Trophoblast cell (in vitro differentiated cells and primary cell): ENCODE measurements at regions not wholly inside any gene's neighbourhood (a gene's known extent, or its start where the extent isn't known, plus 50 kb on each side); places are given as distances from the start of the nearest gene placed in this dataset.

Experiments used
- DNase-seq, 2 donors: peaks; one replicate each; pipeline ENCODE4 v3.0.0-alpha.2; 2016
- H2AFZ ChIP-seq: 2 replicates; pipeline ENCODE4 v1.6.1; 2013; ENCODE audit warnings: low read length, moderate library complexity, mild to moderate bottlenecking; ENCODE audit not compliant: insufficient read depth, poor library complexity
- H2AK5ac ChIP-seq: 2 replicates; pipeline ENCODE4 v1.6.1; 2013; ENCODE audit warnings: mild to moderate bottlenecking, low read length
- H2BK120ac ChIP-seq: 2 replicates; pipeline ENCODE4 v1.6.1; 2013; ENCODE audit warnings: low read length, mild to moderate bottlenecking, moderate library complexity; ENCODE audit not compliant: insufficient read depth, poor library complexity
- H2BK12ac ChIP-seq: 2 replicates; pipeline ENCODE4 v1.6.1; 2013; ENCODE audit warnings: mild to moderate bottlenecking, low read length, moderate library complexity
- H2BK5ac ChIP-seq: 2 replicates; pipeline ENCODE4 v1.6.1; 2013; ENCODE audit warnings: low read length, low read depth, moderate library complexity, mild to moderate bottlenecking; ENCODE audit not compliant: poor library complexity
- H3K14ac ChIP-seq: 2 replicates; pipeline ENCODE4 v1.6.1; 2013; ENCODE audit warnings: mild to moderate bottlenecking, low read length
- H3K18ac ChIP-seq: 2 replicates; pipeline ENCODE4 v1.6.1; 2013; ENCODE audit warnings: mild to moderate bottlenecking, low read length
- H3K23ac ChIP-seq: 2 replicates; pipeline ENCODE4 v1.6.1; 2013; ENCODE audit warnings: low read length
- H3K27ac ChIP-seq: 2 replicates; pipeline ENCODE4 v1.5.1; 2013; ENCODE audit warnings: low read depth, mild to moderate bottlenecking, inconsistent platforms, low read length, moderate library complexity
- H3K27me3 ChIP-seq: 2 replicates; pipeline ENCODE4 v1.6.1; 2013; ENCODE audit warnings: inconsistent platforms, mild to moderate bottlenecking, low read length, moderate library complexity; ENCODE audit not compliant: insufficient read depth
- H3K36me3 ChIP-seq, 2 experiments: 1 replicate in 1 of 2; 2 replicates in 1 of 2; pipeline ENCODE4 v1.6.1; 2013; ENCODE audit warnings: low read length in 2 of 2, mild to moderate bottlenecking in 2 of 2, moderate library complexity in 1 of 2; ENCODE audit not compliant: insufficient read depth in 2 of 2, control insufficient read depth in 1 of 2
- H3K4ac ChIP-seq: 2 replicates; pipeline ENCODE4 v1.6.1; 2013; ENCODE audit warnings: low read depth, mild to moderate bottlenecking, low read length, moderate library complexity
- H3K4me1 ChIP-seq, 2 experiments: 1 replicate in 1 of 2; 2 replicates in 1 of 2; pipeline ENCODE4 v1.6.1; 2013; ENCODE audit warnings: low read length in 2 of 2, mild to moderate bottlenecking in 2 of 2, moderate library complexity in 1 of 2; ENCODE audit not compliant: insufficient read depth in 2 of 2, control insufficient read depth in 1 of 2
- H3K4me2 ChIP-seq: 2 replicates; pipeline ENCODE4 v1.6.1; 2013; ENCODE audit warnings: inconsistent platforms, mild to moderate bottlenecking, low read length, moderate library complexity
- H3K4me3 ChIP-seq: 2 replicates; pipeline ENCODE4 v1.5.1; 2013; ENCODE audit warnings: mild to moderate bottlenecking, low read depth, low read length, inconsistent platforms
- H3K79me1 ChIP-seq: one replicate; pipeline ENCODE4 v1.6.1; 2013; ENCODE audit warnings: low read length
- H3K79me2 ChIP-seq: 2 replicates; pipeline ENCODE4 v1.6.1; 2013; ENCODE audit warnings: low read length, mild to moderate bottlenecking; ENCODE audit not compliant: control insufficient read depth, insufficient read depth, poor library complexity
- H3K9ac ChIP-seq: 2 replicates; pipeline ENCODE4 v1.6.1; 2013; ENCODE audit warnings: mild to moderate bottlenecking, low read length
- H3K9me3 ChIP-seq: 2 replicates; pipeline ENCODE4 v1.6.1; 2013; ENCODE audit warnings: low read depth, mild to moderate bottlenecking, control low read depth, inconsistent platforms, low read length; ENCODE audit not compliant: insufficient read depth
- H4K12ac ChIP-seq: 2 replicates; pipeline ENCODE4 v1.6.1; 2013; ENCODE audit warnings: low read depth, mild to moderate bottlenecking, low read length, moderate library complexity
- H4K8ac ChIP-seq: 2 replicates; pipeline ENCODE4 v1.6.1; 2013; ENCODE audit warnings: low read depth, mild to moderate bottlenecking, low read length, moderate library complexity
- H4K91ac ChIP-seq: one replicate; pipeline ENCODE4 v1.6.1; 2013; ENCODE audit warnings: low read depth, mild to moderate bottlenecking, low read length, moderate library complexity
- WGBS: extraction: QIAGEN DNeasy Blood & Tissue Kit; methylation state at CpG from one replicate; pipeline ENCODE4 v1.1.7; 2013; ENCODE audit warnings: missing lambda C conversion rate; ENCODE audit not compliant: insufficient read length, insufficient coverage; ENCODE audit errors: extremely low coverage; 5-methylcytosine and 5-hydroxymethylcytosine counted together

- no peak overlapping the region for H4K12ac ChIP-seq
- H3K4me1 ChIP-seq, result no peaks in the 10 kb centered on the region
- H2BK12ac ChIP-seq, result no peak overlapping the region
Measured at GRCh38 chr22:27491888-27492287, 309.7 kb downstream of the MN1 start.

GRCh38 chr22:27492566-27493201 lies 308.9 kb downstream of the MN1 start:
- Histone ChIP-seq H3K27me3 (no peaks in the 10 kb centered on the region), H3K9ac (no peak overlapping the region), H2AK5ac (no peak overlapping the region), H3K79me2 (no peaks in the 10 kb centered on the region), H3K18ac (no peak overlapping the region), H3K4me2 (no peak overlapping the region), H2BK12ac (no peak overlapping the region), H2BK5ac (no peak overlapping the region), H3K79me1 (no peaks in the 10 kb centered on the region), H3K4me3 (no peak overlapping the region), H4K91ac (no peak overlapping the region), H4K12ac (no peak overlapping the region), H2AFZ (no peak overlapping the region), H3K36me3 (no peaks in the 10 kb centered on the region), H2BK120ac (no peak overlapping the region), H4K8ac (no peak overlapping the region), H3K4me1 (no peaks in the 10 kb centered on the region), H3K23ac (no peak overlapping the region), H3K4ac (no peak overlapping the region), H3K27ac (no peak overlapping the region), H3K14ac (no peak overlapping the region), H3K9me3 (no peaks in the 10 kb centered on the region)
- no CpG with 5 or more reads among the region's 5 CpGs for WGBS
- no peak for DNase-seq

More at GRCh38 chr22:27491888-27492287, 309.7 kb downstream of the MN1 start:
- Histone ChIP-seq H3K27ac (no peak overlapping the region), H3K79me1 (no peaks in the 10 kb centered on the region), H3K9ac (no peak overlapping the region), H3K23ac (no peak overlapping the region), H3K14ac (no peak overlapping the region), H3K4ac (no peak overlapping the region), H3K36me3 (no peaks in the 10 kb centered on the region), H3K79me2 (no peaks in the 10 kb centered on the region), H3K4me3 (no peak overlapping the region), H4K91ac (no peak overlapping the region), H3K9me3 (no peaks in the 10 kb centered on the region), H3K27me3 (no peaks in the 10 kb centered on the region), H4K8ac (no peak overlapping the region), H2BK120ac (no peak overlapping the region), H3K4me2 (no peak overlapping the region), H3K18ac (no peak overlapping the region), H2AK5ac (no peak overlapping the region), H2AFZ (no peak overlapping the region), H2BK5ac (no peak overlapping the region)
- DNase-seq, result no peak
- WGBS, result no CpG with 5 or more reads among the region's 5 CpGs

DNA sequence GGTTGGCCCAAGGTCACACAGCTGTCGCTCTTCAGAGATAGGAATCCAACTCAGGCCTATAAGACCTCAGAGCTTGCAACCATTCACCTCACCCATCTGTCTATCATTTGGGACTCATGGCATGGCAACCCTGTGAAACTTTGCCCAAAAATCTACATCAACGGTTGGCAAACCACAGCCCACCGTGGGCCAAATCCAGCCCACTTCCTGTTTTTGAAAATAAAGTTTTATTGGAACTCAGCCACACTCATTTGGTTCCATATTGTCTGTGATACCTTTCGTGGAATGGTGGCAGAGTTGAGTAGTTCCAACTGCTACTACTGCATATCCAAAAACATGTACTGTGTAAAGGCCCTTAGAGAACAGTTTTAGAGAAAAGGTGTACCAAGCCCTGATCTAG lies 307.8 kb downstream of the MN1 start:
- Histone ChIP-seq H4K91ac (no peak overlapping the region), H2AFZ (no peak overlapping the region), H3K18ac (no peak overlapping the region), H3K9me3 (no peaks in the 10 kb centered on the region), H2BK12ac (no peak overlapping the region), H3K27ac (no peak overlapping the region), H3K9ac (no peak overlapping the region), H3K23ac (no peak overlapping the region), H3K4ac (no peak overlapping the region), H4K12ac (no peak overlapping the region), H3K79me1 (no peaks in the 10 kb centered on the region), H2AK5ac (no peak overlapping the region), H3K4me3 (no peak overlapping the region), H2BK5ac (no peak overlapping the region), H3K4me2 (no peak overlapping the region), H3K27me3 (no peaks in the 10 kb centered on the region), H3K14ac (no peak overlapping the region), H2BK120ac (no peak overlapping the region), H3K4me1 (no peaks in the 10 kb centered on the region), H4K8ac (no peak overlapping the region), H3K36me3 (no peaks in the 10 kb centered on the region), H3K79me2 (no peaks in the 10 kb centered on the region)
- WGBS, result no CpG with 5 or more reads among the region's 4 CpGs
- DNase-seq, result no peak

GRCh38 chr22:27494785-27495184 lies 306.8 kb downstream of the MN1 start:
- Histone ChIP-seq H3K4me3 (no peak overlapping the region), H4K12ac (no peak overlapping the region), H3K4me1 (no peaks in the 10 kb centered on the region), H3K36me3 (no peaks in the 10 kb centered on the region), H3K18ac (no peak overlapping the region), H4K8ac (no peak overlapping the region), H2AFZ (no peak overlapping the region), H3K4me2 (no peak overlapping the region), H3K27me3 (no peaks in the 10 kb centered on the region), H3K14ac (no peak overlapping the region), H2BK12ac (no peak overlapping the region), H2AK5ac (no peak overlapping the region), H4K91ac (no peak overlapping the region), H3K9ac (no peak overlapping the region), H3K23ac (no peak overlapping the region), H3K9me3 (no peaks in the 10 kb centered on the region), H3K79me2 (no peaks in the 10 kb centered on the region), H3K4ac (no peak overlapping the region), H3K79me1 (no peaks in the 10 kb centered on the region), H3K27ac (no peak overlapping the region), H2BK5ac (no peak overlapping the region), H2BK120ac (no peak overlapping the region)
- no peak for DNase-seq
- WGBS, result no CpG with 5 or more reads among the region's 13 CpGs
